HCEC 1CT (cell line): ENCODE measurements at regions not wholly inside any gene's neighbourhood (a gene's known extent, or its start where the extent isn't known, plus 50 kb on each side); places are given as distances from the start of the nearest gene placed in this dataset.
"Not testable (repeated sequence)": the region's sequence is repeated elsewhere in the genome, so short reads cannot be mapped to it uniquely, and the experiment has no call there.

Source experiments
- DNase-seq: peaks from one replicate; pipeline ENCODE4 v3.0.0-alpha.2; 2017

DNA sequence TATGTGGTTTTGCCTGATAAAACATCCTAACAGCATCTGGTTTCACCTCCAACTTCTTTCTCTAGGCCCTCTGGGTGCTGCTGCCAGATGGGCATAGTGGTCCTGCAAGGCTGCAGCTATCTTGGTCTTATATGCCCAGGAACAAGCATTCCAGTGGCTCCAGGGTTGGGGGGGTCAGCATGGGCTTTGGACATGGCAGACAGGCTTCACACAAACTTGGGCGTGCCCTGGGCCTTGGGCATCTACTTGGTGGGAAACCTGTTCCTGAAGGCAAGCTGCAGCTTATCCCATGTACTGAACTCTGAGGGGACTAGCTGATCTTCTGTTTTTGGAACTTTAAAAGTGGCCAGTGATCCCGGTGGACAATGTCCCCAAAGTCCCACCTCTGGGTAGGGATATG is 54.9 kb upstream of the ZNF678 start:
- DNase-seq: no peak

DNA sequence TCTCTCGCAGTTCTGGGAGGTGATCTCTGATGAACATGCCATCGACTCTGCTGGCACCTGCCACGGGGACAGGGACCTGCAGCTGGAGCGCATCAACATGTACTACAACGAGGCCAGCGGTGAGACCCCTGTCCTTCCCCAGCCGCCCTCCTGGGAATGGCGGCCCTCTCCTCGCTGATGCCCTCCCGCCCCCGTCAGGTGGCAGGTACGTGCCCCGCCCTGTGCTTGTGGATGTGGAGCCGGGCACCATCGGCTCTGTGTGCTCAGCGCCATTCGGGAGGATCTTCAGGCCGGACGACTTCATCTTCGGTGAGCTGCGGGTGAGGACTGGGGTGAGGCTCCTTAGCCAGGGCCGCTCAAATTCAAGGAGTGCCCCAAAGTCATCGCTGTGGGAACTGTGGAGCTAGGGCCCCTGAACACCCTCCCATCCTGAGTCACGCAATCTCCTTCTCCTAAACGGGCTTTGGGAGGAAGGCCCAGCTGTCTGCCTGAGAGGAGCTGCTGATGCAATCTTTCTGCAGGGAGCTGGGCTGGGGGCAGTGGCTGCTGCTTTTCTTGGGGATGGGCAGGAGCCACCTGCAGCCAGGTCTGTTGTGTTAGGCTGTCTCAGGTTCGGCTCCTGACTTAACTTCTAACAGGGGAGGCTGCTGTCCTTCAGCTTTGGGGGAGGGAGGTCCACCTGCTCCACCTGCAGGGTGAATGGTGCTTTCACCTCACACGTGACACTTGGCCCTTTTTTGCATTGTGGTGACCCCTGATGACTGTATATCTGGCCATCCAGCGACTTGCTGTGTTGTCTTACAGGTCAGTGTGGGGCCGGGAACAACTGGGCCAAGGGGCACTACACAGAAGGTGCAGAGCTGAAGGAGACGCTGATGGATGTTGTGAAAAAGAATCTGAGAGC is 56.6 kb upstream of the ZNF678 start:
- DNase-seq: not testable (repeated sequence)

DNA sequence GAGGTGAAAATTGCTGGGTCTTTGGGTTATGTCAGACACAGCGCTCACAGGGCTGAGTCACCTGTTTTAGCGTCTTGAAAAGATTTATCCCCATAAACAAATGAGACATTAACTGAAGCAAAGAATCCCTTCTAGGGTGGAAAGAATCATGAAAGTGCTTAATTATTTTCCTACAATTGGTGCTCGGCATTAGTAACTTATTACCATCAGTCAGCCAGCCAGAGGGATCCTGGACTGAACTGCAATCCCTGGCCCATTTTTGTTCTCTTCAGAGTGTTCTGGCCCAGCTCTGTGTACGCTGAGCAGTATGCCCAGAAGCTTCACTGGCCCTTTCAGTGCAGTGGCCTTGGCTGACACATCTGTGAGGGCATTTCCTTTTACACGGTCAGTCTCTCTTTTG is 67.3 kb upstream of the ZNF678 start:
- not testable (repeated sequence) for DNase-seq

DNA sequence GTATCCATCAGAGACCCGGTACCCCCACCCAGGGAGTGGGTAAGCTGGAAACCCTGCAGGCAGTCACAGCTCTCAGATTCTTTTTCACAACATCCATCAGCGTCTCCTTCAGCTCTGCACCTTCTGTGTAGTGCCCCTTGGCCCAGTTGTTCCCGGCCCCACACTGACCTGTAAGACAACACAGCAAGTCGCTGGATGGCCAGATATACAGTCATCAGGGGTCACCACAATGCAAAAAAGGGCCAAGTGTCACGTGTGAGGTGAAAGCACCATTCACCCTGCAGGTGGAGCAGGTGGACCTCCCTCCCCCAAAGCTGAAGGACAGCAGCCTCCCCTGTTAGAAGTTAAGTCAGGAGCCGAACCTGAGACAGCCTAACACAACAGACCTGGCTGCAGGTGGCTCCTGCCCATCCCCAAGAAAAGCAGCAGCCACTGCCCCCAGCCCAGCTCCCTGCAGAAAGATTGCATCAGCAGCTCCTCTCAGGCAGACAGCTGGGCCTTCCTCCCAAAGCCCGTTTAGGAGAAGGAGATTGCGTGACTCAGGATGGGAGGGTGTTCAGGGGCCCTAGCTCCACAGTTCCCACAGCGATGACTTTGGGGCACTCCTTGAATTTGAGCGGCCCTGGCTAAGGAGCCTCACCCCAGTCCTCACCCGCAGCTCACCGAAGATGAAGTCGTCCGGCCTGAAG is 69.3 kb upstream of the ZNF678 start:
- not testable (repeated sequence) for DNase-seq

DNA sequence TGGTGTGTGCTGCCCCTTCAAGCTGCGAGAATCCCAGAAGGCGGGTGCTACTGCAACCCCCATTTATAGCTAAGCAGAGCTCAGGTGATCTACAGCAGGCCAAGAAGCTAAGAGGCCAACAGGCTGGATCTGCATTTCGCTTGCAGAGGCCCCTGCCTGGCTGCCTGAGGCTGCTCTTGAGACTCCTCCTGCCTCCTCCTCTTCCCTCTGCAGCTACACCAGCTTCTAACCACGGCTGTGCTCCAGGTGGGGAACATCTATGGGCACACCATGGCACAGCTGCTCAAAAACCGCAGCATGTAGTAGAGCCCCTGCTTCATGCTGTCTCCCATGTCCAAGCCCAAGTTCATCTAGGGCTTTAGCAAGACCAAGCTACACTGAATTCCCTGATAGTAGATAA is 72.9 kb upstream of the ZNF678 start:
- DNase-seq: no peak

DNA sequence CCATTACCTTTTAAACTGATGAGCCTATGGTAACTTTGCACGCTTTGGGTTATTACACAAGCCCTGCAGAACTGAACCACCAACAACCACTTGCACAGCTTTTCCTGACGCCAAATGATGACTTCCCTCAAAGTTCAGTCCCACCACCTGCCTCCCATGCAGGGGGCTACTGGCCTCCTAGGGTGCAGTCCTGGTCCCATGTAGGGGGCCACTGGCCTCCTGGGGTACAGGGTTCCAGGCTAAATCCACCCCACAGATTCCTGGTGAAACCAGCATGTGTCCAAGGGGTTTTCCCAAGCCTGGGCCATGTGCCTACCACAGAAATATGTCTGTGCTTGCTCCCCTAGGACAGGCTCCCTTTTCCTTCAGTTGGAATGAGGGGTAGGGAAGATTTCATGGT is 73.4 kb upstream of the ZNF678 start:
- DNase-seq: no peak

DNA sequence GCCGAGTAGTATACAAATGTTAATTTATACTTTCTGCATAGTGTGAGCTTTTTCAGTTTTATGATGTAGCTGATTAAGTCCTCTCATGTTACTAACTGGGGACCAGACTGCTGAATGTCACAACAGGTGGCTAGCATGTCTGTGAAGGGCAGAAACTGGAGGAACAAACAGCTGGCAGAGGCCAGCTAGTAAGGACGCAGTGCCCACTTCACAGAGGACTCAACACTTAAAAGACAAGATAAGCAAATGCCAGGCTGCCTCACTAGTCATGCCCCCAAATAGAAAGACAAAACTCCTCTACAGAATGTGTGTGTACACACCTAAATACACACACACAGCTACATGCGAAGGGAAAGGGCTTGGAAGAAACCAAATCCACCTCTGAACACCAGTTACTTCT is 73.8 kb upstream of the ZNF678 start:
- DNase-seq: no peak

DNA sequence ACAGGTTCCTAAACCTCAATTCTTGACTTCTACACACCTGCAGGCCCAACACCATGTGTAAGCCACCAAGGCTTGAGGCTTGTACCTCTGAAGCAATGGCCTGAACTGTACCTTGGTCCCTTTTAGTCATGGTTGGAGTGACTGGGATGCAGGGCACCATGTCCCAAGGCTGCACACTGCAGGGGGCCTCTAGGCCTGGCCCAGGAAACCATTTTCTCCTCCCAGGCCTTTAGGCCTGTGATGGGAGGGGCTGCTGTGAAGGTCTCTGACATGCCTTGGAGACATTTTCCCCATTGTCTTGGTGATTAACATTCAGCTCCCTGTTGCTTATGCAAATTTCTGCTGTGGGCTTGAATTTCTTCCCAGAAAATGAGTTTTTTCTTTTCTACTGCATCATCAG is 75.8 kb upstream of the ZNF678 start:
- DNase-seq: no peak

DNA sequence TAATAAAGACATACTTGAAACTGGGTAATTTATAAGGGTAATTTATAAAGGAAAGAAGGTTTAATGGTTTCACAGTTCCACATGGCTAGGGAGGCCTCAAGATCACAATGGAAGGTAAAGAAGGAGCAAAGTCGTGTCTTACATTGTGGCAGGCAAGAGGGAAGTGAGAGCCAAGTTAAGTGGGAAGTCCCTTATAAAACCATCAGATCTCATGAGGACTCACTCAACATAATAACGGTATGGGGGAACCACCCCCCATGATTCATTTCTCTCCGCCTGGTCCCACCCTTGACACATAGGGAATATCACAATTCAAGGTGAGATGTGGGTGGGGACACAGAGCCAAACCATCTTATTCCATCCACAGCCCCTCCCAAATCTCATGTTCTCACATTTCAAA is 76.8 kb upstream of the ZNF678 start:
- DNase-seq: no peak

DNA sequence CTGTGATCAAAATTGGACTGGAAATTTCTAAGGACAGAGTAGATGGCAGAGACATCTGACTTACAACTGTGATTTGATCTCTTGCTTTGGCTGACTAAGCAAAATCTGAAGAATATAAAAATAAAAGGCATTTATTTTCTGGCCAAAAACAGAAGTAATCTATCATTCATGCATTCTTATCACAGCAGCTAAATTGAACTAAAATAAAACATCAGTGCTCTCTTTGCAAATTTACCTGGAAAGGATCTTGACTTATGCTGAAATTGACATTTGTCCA is 81.4 kb upstream of the ZNF678 start:
- DNase-seq: no peak

DNA sequence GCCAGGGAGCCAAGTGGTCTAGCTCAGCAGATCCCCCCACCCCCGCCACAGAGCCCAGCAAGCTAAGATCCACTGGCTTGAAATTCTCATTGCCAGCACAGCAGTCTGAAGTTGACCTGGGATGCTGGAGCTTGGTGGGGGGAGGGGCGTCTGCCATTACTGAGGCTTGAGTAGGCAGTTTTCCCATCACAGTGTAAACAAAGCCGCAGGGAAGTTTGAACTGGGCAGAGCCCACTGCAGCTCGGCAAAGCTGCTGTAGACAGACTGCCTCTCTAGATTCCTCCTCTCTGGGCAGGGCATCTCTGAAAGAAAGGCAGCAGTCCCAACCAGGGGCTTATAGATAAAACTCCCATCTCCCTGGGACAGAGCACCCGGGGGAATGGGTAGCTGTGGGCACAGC is 89.3 kb upstream of the ZNF678 start:
- not testable (repeated sequence) for DNase-seq

DNA sequence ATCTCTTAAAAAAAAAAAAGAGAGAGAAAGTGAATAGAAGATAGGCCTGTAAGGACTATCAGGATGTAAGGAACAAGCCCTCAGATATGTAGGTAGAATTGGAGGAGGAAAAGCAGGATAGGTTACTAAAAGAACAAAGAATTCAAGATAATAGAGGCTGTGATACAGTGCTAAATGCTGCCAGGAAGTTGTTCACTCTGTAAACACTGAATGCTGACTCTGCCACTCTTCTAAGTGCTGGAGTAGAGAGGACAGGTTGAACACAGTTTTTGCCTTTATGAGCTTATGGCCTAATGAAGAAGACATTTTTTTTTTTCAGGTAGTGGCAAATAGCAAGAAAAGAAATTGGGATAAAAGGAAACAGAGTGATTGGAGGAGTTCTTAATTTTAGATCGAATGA is 90.6 kb upstream of the ZNF678 start:
- no peak for DNase-seq

DNA sequence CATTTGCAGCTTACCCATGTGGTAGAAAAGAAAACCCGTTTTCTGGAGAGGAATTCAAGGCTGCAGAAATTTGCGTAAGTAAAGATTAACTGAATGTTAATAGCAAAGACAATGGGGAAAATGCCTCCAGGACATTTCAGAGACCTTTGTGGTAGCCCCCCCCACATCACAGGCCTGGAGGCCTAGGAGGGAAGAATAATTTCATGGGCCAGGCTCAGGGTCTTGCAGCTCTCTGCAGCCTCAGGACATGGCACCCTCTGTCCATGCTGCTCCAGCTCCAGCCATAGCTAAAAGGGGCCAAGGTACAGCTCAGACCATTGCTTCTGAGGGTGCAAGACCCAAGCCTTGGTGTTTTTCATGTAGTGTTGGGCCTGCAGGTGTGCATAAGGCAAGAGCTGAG is 92.7 kb upstream of the ZNF678 start:
- no peak for DNase-seq

DNA sequence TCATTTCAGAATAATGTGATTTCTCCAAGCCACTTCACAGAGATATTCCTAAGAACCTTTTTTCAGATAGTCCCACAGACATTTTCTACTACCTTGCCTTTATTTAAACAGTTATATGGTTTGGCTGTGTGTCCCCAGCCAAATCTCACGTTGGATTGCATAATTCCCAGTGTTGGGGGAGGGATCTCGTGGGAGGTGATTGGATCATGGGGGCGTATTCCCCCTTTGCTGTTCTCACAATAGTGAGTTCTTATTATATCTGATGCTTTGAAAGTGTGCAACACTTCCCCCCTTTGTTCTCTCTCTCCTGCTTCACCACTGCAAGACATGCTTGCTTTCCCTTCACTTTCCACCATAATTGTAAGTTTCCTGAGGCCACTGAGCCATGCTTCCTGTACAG is 93.6 kb upstream of the ZNF678 start:
- no peak for DNase-seq

DNA sequence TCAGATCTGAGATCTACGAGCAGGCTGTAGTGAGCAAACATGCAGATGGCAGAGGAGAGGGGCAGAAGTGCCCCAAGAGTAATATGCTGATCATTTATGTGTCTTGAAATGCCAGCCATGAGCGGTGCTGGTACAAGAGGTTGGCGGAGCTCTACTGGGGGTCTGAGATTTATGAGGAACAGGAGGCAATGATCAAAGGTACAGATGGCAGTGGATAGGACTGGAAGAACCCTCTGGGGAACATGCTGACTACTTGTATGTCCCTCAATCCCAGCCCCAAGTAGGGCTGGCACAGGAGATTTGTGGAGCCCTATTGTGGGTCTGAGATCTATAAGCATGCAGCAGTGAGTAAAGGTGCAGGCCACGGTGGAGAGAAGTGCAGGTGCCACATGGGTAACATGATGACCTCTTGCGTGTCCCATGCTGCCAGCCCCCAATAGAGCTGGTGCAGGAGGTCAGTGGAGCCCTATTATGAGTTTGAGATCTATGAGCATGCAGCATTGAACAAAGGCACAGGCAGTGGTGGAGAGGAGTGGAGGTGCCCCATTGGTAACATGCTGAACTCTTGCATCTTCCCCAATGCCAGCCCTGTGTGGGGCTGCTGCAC is 97.2 kb upstream of the ZNF678 start:
- no peak for DNase-seq

DNA sequence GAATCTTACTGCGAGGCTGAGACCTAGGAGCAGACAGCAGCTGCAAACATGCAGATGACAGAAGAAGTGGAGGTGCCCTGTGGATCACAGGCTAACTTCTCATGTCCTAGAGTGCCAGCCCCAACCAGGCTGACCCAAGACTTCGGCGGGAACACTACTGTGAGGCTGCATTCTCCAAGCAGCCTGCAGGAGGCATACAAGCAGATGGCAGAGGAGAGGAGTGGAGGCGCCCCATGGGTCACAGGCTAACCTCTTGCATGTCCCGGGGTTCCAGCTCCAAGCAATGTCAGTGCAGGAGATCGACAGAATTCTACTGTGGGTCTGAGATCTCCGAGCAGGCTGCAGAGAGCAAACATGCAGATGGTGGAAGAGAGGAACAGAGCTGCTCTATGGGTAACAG is 98.1 kb upstream of the ZNF678 start:
- no peak for DNase-seq

DNA sequence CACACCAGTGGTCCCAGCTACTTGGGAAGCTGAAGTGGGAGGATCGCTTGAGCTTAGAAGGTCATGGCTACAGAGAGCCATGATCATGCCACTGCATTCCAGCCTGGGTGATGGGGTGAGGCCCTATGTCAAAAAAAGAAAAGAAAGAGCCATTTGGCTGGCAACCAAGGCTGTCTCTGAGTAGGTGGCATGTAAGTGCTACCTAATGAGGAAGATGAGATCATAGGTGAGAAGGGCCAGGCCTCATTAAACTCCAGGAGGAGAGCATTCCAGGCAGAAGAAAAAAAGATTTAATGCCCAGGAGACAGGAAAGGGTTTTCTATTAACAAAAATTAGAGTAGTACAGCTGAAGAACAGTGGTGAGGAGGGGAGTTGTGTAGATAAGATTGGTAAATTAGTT is 103.4 kb upstream of the ZNF678 start:
- DNase-seq: no peak

DNA sequence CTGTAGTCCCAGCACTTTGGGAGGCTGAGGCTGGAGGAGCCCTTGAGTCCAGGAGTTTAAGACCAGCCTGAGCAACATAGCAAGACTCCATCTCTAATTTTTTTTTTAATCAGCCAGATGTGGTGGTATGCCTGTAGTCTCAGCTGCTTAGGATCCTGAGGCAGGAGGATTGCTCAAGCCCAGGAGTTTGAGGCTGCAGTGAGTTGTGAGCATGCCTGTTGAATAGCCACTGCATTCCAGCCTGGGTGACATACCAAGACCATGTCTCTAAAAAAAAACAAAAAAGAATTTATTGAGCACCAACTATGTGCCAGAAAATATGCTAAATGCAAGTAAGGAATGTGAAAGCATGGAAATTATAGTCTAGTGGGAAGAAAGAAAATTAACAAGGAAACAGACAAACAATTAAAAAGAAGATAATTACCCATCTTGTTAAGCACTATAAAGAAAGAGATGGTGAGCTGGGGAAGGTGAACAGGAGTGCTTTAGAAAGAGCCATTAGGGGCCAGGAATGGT is 104.0 kb upstream of the ZNF678 start:
- no peak for DNase-seq

DNA sequence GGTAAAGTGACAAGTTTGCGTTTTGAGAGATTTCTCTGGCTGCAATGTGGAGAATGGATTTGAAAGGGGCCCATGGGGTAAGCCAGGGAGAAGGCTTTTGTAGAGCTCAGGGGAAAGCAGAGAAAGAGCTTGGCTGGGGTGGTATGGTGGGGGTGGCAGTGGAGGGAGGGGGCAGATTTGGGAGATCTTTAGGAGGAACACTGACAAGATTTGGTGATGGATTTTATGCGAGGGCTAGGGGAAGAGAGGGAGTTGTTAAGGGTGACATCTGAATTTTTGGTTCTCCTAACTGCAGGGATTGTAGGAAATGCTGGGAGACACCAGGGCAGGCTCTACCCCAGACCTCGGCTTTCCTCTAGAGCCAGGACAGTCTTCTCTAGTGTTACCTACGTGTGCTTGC is 108.7 kb upstream of the ZNF678 start:
- no peak for DNase-seq

DNA sequence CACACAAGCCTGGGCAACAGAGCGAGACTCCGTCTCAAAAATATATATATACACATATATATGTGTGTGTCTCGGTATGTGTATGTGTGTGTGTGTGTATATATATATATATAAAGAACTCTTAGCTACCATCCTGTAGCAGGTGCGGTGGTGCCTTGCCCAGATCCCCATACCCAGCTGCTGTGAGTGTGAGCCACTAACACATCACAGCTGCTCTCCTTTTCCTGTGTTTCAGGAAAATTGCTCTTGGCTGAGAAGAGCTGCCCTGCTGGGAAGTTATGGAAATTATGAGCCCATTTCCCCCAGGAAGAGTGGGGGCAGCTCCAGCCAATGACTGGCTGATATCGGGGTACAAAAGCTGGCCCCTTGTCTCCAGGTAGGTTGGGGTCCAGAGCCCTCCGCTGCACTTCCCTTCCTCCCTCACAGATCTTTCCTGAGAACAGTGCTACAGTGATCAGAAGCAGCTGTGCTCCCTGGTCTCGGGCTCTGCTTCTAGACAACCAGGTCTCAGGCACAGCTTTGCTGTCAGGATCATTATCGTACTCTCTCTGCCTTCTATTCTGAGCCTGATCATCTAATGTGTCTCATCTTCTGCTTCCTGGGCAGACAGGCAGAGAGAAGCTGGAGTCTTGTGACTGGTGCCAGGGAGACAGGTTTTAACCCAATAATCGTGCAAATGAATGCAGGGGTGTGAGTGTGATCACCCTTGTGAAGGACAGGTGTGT is 109.6 kb upstream of the ZNF678 start:
- no peak for DNase-seq

DNA sequence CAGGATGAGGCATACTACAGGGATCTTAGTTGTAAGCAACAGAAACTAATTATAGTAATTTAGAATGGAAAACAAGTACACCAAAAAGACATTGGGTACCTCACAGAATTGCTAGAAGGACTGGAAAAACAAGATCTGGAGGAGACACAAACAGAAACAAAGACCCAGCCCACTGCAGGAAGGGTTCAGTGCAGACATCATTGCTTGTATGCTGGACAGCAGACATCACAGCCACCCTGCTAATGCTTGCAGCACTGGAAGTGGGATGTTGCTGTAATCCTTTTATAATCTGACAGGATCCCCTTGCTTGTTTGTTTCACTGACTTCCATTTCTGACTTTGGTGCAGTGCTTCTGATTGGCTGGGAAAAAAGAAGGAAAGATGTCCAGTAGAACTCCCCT is 111.4 kb upstream of the ZNF678 start:
- no peak for DNase-seq

DNA sequence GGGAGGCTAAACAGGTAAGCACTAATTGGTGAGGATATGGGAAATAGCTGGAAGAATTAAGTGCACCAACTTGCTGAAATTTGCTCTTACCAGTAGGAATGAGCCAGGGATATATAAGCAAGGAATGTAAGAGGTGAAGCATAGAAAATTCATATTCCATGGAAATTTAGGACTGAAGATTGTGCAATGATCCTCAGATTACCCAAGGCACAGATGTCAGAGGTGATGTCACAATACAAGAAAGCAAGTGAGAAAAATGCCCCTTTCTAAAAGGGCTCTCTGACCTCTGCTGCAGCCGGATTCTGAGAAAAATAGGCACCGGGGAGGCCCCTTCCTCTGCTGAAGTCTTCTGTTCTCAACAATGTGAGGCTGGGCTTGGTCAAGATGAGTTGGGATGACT is 112.3 kb upstream of the ZNF678 start:
- no peak for DNase-seq

DNA sequence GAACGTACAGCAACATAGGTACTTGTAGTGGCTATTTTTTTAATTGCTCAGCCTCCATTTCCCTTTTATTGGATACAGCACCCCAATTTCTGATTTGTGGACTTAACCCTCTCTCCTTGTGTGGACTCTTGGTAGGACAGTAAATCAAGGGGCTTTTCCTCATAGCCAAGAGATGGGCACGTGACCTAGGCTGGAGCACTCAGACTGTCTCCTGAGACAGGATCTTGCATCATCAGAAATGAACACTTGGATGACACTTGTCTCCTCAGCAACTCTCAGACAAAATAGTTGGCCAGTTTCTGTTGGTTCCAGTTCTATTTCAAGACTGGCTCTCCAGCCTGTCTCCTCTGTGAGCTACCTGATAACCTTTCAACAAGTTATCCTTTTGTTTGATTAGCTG is 112.9 kb upstream of the ZNF678 start:
- no peak for DNase-seq
